ENCODE measurements at regions not wholly inside any gene's neighbourhood (a gene's known extent, or its start where the extent isn't known, plus 50 kb on each side); places are given as distances from the start of the nearest gene placed in this dataset.

DNA sequence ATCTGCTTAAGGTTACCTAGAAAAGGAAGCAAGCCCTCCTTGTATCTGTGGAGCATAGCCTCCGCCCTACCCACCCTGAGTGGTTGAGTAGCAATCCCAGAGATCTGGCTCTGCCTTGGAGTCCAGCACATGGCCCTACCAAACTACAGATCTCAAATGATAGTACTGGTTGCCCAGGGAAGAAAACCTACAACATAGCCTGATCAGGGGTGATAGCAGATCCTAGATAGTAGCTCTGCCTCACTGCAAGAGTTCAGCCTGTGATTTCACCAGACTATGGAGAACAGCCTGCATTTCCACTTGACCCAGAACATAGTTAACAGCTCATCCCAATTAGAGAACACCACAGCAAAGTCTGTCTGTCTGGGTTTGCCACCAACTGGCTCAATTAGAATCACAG is 279.5 kb downstream of the ETNK1 start:
- no peak overlapping the region for H3K27ac ChIP-seq
- DNase-seq (ENCODE audit: low spot score), result no peak
- TF ChIP-seq, protein P1, sequence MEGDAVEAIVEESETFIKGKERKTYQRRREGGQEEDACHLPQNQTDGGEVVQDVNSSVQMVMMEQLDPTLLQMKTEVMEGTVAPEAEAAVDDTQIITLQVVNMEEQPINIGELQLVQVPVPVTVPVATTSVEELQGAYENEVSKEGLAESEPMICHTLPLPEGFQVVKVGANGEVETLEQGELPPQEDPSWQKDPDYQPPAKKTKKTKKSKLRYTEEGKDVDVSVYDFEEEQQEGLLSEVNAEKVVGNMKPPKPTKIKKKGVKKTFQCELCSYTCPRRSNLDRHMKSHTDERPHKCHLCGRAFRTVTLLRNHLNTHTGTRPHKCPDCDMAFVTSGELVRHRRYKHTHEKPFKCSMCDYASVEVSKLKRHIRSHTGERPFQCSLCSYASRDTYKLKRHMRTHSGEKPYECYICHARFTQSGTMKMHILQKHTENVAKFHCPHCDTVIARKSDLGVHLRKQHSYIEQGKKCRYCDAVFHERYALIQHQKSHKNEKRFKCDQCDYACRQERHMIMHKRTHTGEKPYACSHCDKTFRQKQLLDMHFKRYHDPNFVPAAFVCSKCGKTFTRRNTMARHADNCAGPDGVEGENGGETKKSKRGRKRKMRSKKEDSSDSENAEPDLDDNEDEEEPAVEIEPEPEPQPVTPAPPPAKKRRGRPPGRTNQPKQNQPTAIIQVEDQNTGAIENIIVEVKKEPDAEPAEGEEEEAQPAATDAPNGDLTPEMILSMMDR (IDR thresholded peaks at IDR 0.05), result no peak
- H3K9me3 ChIP-seq, result peaks cover 0 to 2% of the 10 kb centered on the region in 2 donors
- H3K36me3 ChIP-seq, result no peaks in the 10 kb centered on the region
- no peaks in the 10 kb centered on the region for H3K27me3 ChIP-seq
- no peak overlapping the region for H3K4me3 ChIP-seq
- H3K4me1 ChIP-seq, result no peaks in the 10 kb centered on the region

DNA sequence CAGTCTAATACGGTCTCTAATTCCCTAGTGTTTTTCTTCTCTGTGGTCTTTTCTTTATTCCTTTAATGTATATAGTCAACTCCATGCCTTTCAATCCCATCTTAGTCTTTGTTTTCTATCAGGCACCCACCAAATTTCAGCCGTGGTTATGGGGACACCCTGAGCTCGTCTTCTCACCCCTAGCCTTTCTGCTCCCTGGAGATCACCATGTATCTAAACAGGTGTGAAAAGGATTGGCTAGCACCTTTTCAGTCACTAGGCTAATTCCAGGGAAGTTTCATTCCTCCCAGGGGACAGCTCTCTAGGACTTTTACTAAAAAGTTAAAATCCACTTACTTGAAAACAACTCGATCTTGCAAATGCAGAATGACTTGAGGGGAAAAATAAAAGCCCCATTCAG is 291.3 kb downstream of the ETNK1 start:
- no peak overlapping the region for H3K4me3 ChIP-seq
- H3K4me1 ChIP-seq, result no peaks in the 10 kb centered on the region
- H3K36me3 ChIP-seq, result no peaks in the 10 kb centered on the region
- DNase-seq (ENCODE audit: low spot score), result no peak
- H3K27ac ChIP-seq, result no peak overlapping the region
- no peaks in the 10 kb centered on the region for H3K9me3 ChIP-seq
- H3K27me3 ChIP-seq, result no peaks in the 10 kb centered on the region
- TF ChIP-seq, protein P1 (IDR thresholded peaks at IDR 0.05), result no peak

DNA sequence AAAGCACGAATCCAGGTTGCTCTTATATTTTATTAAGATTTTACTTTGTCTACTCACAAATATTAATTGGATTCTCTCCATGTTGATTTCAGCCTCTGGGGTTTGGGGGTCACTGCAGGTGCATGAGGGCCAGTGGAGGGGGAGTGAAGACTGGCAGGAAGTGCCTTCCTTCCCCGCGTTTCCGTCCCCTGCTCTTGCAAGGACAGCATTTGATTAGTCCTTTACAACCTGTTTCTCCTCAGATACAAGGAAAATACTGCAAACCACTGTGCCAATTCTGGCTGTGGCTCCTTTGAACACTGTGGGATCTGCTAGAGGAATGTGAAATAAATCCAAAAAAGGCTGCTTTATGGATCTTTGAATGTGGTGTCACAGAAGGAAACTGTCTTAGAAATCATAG is 291.8 kb downstream of the ETNK1 start:
- Histone ChIP-seq H3K4me1 (no peaks in the 10 kb centered on the region), H3K9me3 (no peaks in the 10 kb centered on the region), H3K4me3 (no peak overlapping the region), H3K27me3 (no peaks in the 10 kb centered on the region), H3K27ac (no peak overlapping the region), H3K36me3 (no peaks in the 10 kb centered on the region)
- DNase-seq (ENCODE audit: low spot score), result no peak
- TF ChIP-seq, protein P1 (IDR thresholded peaks at IDR 0.05), result no peak

DNA sequence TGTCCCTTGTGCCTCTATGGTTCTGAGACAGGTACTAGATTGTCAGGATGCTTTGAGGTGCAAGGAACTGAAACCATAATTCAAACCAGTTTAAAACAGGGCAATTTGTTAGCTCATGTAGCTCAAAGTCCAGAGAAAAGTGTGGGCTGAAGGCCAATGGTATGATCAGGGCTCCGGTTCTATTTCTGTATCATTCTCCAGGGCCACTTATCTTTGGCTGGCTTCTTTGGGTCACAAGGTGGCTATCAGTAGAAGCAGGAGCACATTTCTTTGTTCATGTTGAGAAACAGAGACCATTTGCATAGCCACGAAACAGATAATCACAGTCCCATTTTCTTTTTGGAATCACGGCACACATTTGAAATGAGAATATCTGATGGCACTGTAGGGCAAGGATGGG is 294.9 kb downstream of the ETNK1 start:
- Histone ChIP-seq H3K27ac (no peak overlapping the region), H3K36me3 (no peaks in the 10 kb centered on the region), H3K9me3 (no peaks in the 10 kb centered on the region), H3K4me1 (no peaks in the 10 kb centered on the region), H3K4me3 (no peak overlapping the region), H3K27me3 (no peaks in the 10 kb centered on the region)
- TF ChIP-seq, protein P1 (IDR thresholded peaks at IDR 0.05), result no peak
- DNase-seq (ENCODE audit: low spot score), result no peak

DNA sequence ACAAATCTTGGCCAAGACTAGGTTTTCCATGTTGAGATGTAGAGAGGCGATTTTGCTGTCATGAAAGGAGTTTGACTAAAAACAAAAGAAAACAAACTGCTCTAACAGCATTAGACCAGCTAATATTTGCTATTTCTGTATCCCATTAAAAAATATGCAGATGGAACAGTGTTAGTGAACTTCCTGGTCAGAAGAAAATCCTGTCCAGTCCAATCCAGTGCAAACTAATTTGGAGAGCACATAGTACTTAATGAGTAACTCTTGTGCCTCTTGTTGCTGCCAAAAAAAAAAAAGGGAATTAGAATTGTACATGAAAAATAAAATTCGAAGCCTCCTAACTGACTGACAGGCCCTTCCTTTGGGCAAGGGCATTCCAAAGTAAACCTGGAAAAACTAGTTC is 298.8 kb downstream of the ETNK1 start:
- H3K27ac ChIP-seq, result no peak overlapping the region
- no peak overlapping the region for H3K4me3 ChIP-seq

DNA sequence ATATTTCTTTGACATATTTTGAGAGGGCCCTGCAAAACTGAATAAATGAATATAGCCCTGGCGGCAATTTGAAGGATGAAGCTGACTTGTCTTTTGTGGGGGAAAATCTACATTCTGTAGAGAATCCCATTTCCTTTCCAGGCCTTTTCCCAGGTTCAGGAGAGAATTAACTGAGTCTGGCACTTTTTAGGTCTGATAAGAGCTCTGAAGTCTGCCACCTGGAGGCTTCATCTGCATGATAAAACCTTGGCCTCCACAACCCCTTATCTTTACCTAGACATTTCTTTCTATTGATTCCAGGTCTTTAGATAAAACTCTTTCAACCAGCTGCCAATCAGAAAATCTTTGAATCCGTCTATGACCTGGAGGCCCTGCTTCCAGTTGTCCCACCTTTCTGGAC is 299.4 kb downstream of the ETNK1 start:
- no peaks in the 10 kb centered on the region for H3K27me3 ChIP-seq
- no peaks in the 10 kb centered on the region for H3K9me3 ChIP-seq
- no peak for DNase-seq (ENCODE audit: low spot score)
- H3K36me3 ChIP-seq, result no peaks in the 10 kb centered on the region
- no peaks in the 10 kb centered on the region for H3K4me1 ChIP-seq
- TF ChIP-seq, protein P1 (IDR thresholded peaks at IDR 0.05), result no peak
- H3K27ac ChIP-seq, result no peak overlapping the region
- no peak overlapping the region for H3K4me3 ChIP-seq

More for the DNA sequence above, 298.8 kb downstream of the ETNK1 start:
- TF ChIP-seq, protein P1 (IDR thresholded peaks at IDR 0.05), result no peak
- Histone ChIP-seq H3K4me1 (no peaks in the 10 kb centered on the region), H3K9me3 (no peaks in the 10 kb centered on the region), H3K27me3 (no peaks in the 10 kb centered on the region), H3K36me3 (no peaks in the 10 kb centered on the region)
- DNase-seq (ENCODE audit: low spot score), result no peak

All from right atrium auricular region (tissue), 2 donors.